ENCODE measurements at regions not wholly inside any gene's neighbourhood (a gene's known extent, or its start where the extent isn't known, plus 50 kb on each side); places are given as distances from the start of the nearest gene placed in this dataset.
"Not testable (repeated sequence)": the region's sequence is repeated elsewhere in the genome, so short reads cannot be mapped to it uniquely, and the experiment has no call there.

- 100% methylated on average over 1 of the region's 1 CpG for WGBS
- H3K27ac ChIP-seq: no peak overlapping the region
- intact Hi-C loops (cut with DNase I): no loop called here
Observed at GRCh38 chr9:20237686-20238085, 384.6 kb downstream of the MLLT3 start.

DNA sequence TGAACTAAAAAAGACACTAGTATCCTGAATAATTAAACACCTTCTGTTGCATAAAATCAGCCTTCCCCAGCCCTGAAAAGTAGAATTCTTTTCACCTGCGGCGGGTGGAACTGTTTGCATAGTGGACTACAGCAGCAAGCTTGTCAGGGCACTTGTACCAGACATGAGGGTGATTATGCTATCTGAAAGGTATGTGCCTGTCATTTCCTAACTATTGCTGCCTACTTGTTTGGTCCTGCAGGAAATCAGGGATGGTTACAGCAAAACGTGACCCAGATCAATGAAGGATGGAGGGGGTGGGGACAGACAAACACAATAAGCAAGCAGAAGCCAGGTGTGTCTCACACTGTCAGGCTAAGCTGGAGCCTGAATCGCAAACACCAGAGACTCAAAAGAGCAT lies 385.6 kb downstream of the MLLT3 start:
- DNase-seq (ENCODE audit: low spot score): no peak
- no peaks in the 10 kb centered on the region for H3K36me3 ChIP-seq
- H3K4me3 ChIP-seq: no peak overlapping the region
- intact Hi-C loops (cut with DNase I): no loop called here
- no peak overlapping the region for H3K27ac ChIP-seq
- no peaks in the 10 kb centered on the region for H3K27me3 ChIP-seq (replicated peaks; ENCODE audit: insufficient read depth)
- TF ChIP-seq POLR2A (IDR thresholded peaks at IDR 0.05): no peak
- TF ChIP-seq, protein P1, sequence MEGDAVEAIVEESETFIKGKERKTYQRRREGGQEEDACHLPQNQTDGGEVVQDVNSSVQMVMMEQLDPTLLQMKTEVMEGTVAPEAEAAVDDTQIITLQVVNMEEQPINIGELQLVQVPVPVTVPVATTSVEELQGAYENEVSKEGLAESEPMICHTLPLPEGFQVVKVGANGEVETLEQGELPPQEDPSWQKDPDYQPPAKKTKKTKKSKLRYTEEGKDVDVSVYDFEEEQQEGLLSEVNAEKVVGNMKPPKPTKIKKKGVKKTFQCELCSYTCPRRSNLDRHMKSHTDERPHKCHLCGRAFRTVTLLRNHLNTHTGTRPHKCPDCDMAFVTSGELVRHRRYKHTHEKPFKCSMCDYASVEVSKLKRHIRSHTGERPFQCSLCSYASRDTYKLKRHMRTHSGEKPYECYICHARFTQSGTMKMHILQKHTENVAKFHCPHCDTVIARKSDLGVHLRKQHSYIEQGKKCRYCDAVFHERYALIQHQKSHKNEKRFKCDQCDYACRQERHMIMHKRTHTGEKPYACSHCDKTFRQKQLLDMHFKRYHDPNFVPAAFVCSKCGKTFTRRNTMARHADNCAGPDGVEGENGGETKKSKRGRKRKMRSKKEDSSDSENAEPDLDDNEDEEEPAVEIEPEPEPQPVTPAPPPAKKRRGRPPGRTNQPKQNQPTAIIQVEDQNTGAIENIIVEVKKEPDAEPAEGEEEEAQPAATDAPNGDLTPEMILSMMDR (IDR thresholded peaks at IDR 0.05): no peak
- TF ChIP-seq POLR2AphosphoS5 (IDR thresholded peaks at IDR 0.05): no peak
- 57% methylated on average over 4 of the region's 4 CpGs for WGBS
- no peaks in the 10 kb centered on the region for H3K4me1 ChIP-seq (replicated peaks)
- H3K9me3 ChIP-seq: no peaks in the 10 kb centered on the region

More at GRCh38 chr9:20237686-20238085, 384.6 kb downstream of the MLLT3 start:
- Histone ChIP-seq H3K27me3 (replicated peaks; ENCODE audit: insufficient read depth) (no peaks in the 10 kb centered on the region), H3K36me3 (no peaks in the 10 kb centered on the region), H3K9me3 (no peaks in the 10 kb centered on the region), H3K4me1 (replicated peaks) (no peaks in the 10 kb centered on the region), H3K4me3 (no peak overlapping the region)
- DNase-seq (ENCODE audit: low spot score): no peak
- no peak for TF ChIP-seq POLR2A (IDR thresholded peaks at IDR 0.05)
- TF ChIP-seq POLR2AphosphoS5 (IDR thresholded peaks at IDR 0.05): no peak
- TF ChIP-seq, protein P1 (IDR thresholded peaks at IDR 0.05): no peak

DNA sequence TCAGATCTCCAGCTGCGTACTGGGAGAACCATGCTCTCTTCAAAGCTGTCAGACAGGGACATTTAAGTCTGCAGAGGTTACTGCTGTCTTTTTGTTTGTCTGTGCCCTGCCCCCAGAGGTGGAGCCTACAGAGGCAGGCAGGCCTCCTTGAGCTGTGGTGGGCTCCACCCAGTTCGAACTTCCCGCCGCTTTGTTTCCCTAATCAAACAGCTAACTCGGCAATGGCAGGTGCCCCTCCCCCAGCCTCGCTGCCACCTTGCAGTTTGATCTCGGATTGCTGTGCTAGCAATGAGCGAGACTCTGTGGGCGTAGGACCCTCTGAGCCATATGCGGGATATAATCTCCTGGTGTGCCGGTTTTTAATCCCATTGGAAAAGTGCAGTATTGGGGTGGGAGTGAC lies 387.1 kb downstream of the MLLT3 start:
- H3K36me3 ChIP-seq; H3K4me1 ChIP-seq (replicated peaks); H3K27ac ChIP-seq; H3K27me3 ChIP-seq (replicated peaks; ENCODE audit: insufficient read depth); intact Hi-C loops (cut with DNase I); H3K4me3 ChIP-seq; DNase-seq (ENCODE audit: low spot score); H3K9me3 ChIP-seq: not testable (repeated sequence)
- WGBS: 94% methylated on average over 11 of the region's 11 CpGs

DNA sequence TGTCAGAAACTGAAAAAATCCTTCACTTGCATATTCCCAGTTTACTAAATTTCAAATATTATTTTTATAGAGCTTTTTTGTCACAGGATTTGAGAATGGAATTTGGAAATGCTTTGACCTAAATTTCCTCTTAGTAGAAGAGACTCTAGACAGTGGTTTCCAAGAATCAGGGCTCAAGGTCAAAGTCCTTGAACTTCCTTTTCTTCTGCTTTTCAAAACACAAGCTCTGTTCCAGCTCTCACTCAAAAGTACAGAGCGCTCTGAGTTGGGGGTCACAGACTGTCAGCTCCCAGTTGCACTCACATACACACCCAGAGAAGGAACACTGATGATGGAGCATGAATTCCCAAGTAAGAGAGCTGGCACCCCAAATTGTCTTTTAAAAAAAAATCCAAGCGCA lies 394.2 kb downstream of the MLLT3 start:
- no peaks in the 10 kb centered on the region for H3K9me3 ChIP-seq
- no peaks in the 10 kb centered on the region for H3K27me3 ChIP-seq (replicated peaks; ENCODE audit: insufficient read depth)
- H3K36me3 ChIP-seq: no peaks in the 10 kb centered on the region
- TF ChIP-seq, protein P1 (IDR thresholded peaks at IDR 0.05): no peak
- no peak for TF ChIP-seq POLR2A (IDR thresholded peaks at IDR 0.05)
- TF ChIP-seq POLR2AphosphoS5 (IDR thresholded peaks at IDR 0.05): no peak
- WGBS: 95% methylated on average over 2 of the region's 2 CpGs
- no peak overlapping the region for H3K27ac ChIP-seq
- DNase-seq (ENCODE audit: low spot score): no peak
- intact Hi-C loops (cut with DNase I): no loop called here
- H3K4me1 ChIP-seq (replicated peaks): no peaks in the 10 kb centered on the region
- no peak overlapping the region for H3K4me3 ChIP-seq

- Histone ChIP-seq H3K4me3 (no peak overlapping the region), H3K36me3 (no peaks in the 10 kb centered on the region), H3K4me1 (replicated peaks) (no peaks in the 10 kb centered on the region), H3K9me3 (no peaks in the 10 kb centered on the region), H3K27ac (no peak overlapping the region), H3K27me3 (replicated peaks; ENCODE audit: insufficient read depth) (no peaks in the 10 kb centered on the region)
- no peak for TF ChIP-seq POLR2AphosphoS5 (IDR thresholded peaks at IDR 0.05)
- intact Hi-C loops (cut with DNase I): no loop called here
- DNase-seq (ENCODE audit: low spot score): no peak
- 48% methylated on average over 2 of the region's 2 CpGs for WGBS
Observed at GRCh38 chr9:20227166-20227874, 395.0 kb downstream of the MLLT3 start.

DNA sequence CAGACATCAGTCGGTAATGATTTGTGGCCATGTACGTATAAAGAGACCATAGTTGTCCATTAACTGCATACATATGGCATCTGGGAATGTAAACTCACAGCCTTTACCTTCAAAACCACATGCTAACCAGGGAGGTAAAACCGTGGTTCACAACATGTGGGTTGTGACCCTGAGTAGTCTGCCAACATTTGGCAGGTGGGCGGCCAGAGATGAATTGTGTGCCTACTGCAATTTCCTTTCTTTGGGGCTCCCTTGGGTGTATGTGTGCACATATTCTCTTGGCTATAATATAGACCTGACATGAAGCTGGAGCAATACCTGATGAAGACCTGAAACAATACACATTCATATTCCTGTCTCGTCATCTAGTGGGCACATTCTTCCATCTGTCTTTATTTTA lies 396.0 kb downstream of the MLLT3 start:
- H3K9me3 ChIP-seq: no peaks in the 10 kb centered on the region
- DNase-seq (ENCODE audit: low spot score): no peak
- WGBS: 84% methylated on average over 5 of the region's 5 CpGs
- TF ChIP-seq, protein P1 (IDR thresholded peaks at IDR 0.05): no peak
- no peak for TF ChIP-seq POLR2AphosphoS5 (IDR thresholded peaks at IDR 0.05)
- no peaks in the 10 kb centered on the region for H3K36me3 ChIP-seq
- no peak overlapping the region for H3K27ac ChIP-seq
- H3K4me1 ChIP-seq (replicated peaks): no peaks in the 10 kb centered on the region
- no peaks in the 10 kb centered on the region for H3K27me3 ChIP-seq (replicated peaks; ENCODE audit: insufficient read depth)
- no peak overlapping the region for H3K4me3 ChIP-seq
- intact Hi-C loops (cut with DNase I): no loop called here

Data from prostate gland (tissue), 2 donors.